ENCODE measurements at regions not wholly inside any gene's neighbourhood (a gene's known extent, or its start where the extent isn't known, plus 50 kb on each side); places are given as distances from the start of the nearest gene placed in this dataset.

DNA sequence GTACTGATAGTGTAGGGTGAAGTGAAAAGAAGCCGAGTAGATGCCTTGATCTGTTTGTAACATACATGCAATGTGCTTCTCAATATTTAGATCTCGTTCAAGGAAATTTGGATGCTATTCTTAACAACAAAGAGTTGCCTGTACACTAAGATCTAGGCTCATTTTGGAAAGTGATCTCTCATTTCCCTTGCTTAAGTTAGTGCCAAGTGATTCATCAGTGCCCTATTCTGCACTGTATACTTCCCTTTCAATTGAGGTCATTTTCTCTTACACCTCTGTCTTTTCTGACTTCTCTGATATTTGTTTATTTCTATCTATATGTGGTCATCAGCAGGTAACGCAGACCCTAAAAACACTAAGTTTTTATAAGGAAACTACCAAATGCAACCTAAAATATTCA lies 528.6 kb upstream of the PTPRD start:
- H3K4me1 ChIP-seq = no peaks in the 10 kb centered on the region
- WGBS, 2 donors = 75 to 81% methylated on average over 3 of the region's 3 CpGs
- no peak overlapping the region for H3K4me3 ChIP-seq
- no peak overlapping the region for H3K27ac ChIP-seq
- intact Hi-C loops (cut with DNase I; ENCODE audit: low total_unique reads) = no loop called here
- no peaks in the 10 kb centered on the region for H3K27me3 ChIP-seq
- DNase-seq = no peak
- H3K36me3 ChIP-seq (ENCODE audit: low read depth, missing control alignments) = no peaks in the 10 kb centered on the region
- H3K9me3 ChIP-seq = no peaks in the 10 kb centered on the region
- TF ChIP-seq, protein P1, sequence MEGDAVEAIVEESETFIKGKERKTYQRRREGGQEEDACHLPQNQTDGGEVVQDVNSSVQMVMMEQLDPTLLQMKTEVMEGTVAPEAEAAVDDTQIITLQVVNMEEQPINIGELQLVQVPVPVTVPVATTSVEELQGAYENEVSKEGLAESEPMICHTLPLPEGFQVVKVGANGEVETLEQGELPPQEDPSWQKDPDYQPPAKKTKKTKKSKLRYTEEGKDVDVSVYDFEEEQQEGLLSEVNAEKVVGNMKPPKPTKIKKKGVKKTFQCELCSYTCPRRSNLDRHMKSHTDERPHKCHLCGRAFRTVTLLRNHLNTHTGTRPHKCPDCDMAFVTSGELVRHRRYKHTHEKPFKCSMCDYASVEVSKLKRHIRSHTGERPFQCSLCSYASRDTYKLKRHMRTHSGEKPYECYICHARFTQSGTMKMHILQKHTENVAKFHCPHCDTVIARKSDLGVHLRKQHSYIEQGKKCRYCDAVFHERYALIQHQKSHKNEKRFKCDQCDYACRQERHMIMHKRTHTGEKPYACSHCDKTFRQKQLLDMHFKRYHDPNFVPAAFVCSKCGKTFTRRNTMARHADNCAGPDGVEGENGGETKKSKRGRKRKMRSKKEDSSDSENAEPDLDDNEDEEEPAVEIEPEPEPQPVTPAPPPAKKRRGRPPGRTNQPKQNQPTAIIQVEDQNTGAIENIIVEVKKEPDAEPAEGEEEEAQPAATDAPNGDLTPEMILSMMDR (IDR thresholded peaks at IDR 0.05) = no peak

DNA sequence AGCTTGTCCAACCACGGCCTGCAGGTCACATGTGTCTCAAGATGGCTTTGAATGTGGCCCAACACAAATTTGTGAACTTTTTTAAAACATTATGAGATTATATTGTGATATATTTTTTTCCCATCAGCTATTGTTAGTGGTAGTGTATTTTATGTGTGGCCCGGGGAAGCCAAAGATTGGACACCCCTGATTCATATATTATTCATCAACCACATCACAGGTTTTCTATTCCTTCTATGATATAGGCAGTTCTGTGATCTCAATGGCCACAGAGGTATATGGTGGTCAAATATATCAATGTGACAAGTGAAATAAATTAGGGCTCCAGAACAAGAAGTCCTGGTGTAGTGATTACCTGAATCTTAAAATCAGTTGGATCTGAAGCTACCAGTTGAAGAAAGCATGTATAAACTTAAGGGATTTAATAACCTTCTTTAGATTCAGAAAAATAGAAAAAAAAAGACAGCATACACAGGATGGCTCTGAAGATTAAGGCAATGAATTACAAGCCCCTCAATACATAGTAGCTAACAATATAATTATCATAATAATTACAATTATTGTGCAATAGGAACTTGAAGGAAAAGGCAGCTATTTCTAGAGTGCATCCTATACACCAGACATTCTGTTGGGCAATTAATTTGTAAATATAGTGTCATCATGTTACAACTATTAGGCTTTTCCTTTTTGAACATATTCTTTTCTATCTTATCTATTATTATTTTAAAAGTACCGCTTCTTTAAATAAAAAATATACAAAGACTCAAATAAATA lies 530.4 kb upstream of the PTPRD start:
- no peaks in the 10 kb centered on the region for H3K9me3 ChIP-seq
- no peak overlapping the region for H3K4me3 ChIP-seq
- no peaks in the 10 kb centered on the region for H3K27me3 ChIP-seq
- intact Hi-C loops (cut with DNase I; ENCODE audit: low total_unique reads) = no loop called here
- no peak for DNase-seq
- no peaks in the 10 kb centered on the region for H3K36me3 ChIP-seq (ENCODE audit: low read depth, missing control alignments)
- H3K27ac ChIP-seq = no peak overlapping the region
- TF ChIP-seq, protein P1 (IDR thresholded peaks at IDR 0.05) = no peak
- no peak for TF ChIP-seq POLR2A (IDR thresholded peaks at IDR 0.05)
- WGBS, 2 donors = 89 to 95% methylated on average over 3 of the region's 3 CpGs
- H3K4me1 ChIP-seq = no peaks in the 10 kb centered on the region

DNA sequence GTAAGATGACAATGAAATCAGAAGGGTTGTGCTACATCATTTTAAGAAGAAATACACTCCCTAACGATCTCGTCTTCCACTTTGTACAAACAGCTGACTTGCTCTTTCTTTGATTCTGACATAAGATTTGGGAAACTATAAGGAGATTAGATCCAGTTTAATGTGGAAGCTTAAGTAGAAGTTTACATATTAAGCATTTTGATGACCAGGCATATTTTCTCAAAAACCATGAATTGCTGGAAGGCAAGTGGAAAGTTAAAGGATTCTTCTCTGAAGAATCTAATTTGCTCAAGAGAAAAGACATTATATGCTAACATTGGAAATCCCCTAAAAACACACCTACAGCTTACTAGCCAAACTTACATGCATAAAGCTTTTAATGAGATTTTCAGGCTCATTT lies 531.9 kb upstream of the PTPRD start:
- WGBS, 2 donors = 90% methylated on average over 2 of the region's 2 CpGs
- no peak for DNase-seq
- no peak for TF ChIP-seq POLR2A (IDR thresholded peaks at IDR 0.05)
- TF ChIP-seq, protein P1 (IDR thresholded peaks at IDR 0.05) = no peak

DNA sequence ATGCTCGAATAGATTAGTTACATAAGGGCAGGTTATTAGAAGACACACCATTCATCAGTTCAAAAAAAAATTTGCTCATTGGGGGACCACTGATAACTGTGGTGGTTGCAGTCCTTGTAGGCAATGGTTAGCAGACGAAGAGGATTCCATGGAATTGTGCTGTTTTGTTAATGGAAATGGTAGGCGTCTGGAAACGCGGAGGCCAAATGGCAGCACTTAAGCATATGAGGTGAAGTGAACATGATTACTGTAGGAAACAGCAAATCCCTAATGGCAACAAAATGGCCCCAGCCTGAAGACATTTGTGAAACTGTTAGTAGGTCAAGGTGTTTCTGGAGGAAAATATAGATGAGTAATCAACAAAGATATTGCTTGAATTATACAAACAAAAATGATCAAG lies 535.4 kb upstream of the PTPRD start:
- intact Hi-C loops (cut with DNase I; ENCODE audit: low total_unique reads) = no loop called here
- Histone ChIP-seq H3K9me3 (no peaks in the 10 kb centered on the region), H3K4me3 (no peak overlapping the region), H3K4me1 (no peaks in the 10 kb centered on the region), H3K27me3 (no peaks in the 10 kb centered on the region), H3K36me3 (ENCODE audit: low read depth, missing control alignments) (no peaks in the 10 kb centered on the region), H3K27ac (no peak overlapping the region)
- TF ChIP-seq POLR2A (IDR thresholded peaks at IDR 0.05) = no peak
- TF ChIP-seq, protein P1 (IDR thresholded peaks at IDR 0.05) = no peak
- no peak for DNase-seq
- WGBS, 2 donors = 62 to 72% methylated on average over 5 of the region's 5 CpGs

More for the DNA sequence above, 531.9 kb upstream of the PTPRD start:
- Histone ChIP-seq H3K4me3 (no peak overlapping the region), H3K36me3 (ENCODE audit: low read depth, missing control alignments) (no peaks in the 10 kb centered on the region), H3K4me1 (no peaks in the 10 kb centered on the region), H3K27ac (no peak overlapping the region), H3K9me3 (no peaks in the 10 kb centered on the region), H3K27me3 (no peaks in the 10 kb centered on the region)
- intact Hi-C loops (cut with DNase I; ENCODE audit: low total_unique reads) = no loop called here

DNA sequence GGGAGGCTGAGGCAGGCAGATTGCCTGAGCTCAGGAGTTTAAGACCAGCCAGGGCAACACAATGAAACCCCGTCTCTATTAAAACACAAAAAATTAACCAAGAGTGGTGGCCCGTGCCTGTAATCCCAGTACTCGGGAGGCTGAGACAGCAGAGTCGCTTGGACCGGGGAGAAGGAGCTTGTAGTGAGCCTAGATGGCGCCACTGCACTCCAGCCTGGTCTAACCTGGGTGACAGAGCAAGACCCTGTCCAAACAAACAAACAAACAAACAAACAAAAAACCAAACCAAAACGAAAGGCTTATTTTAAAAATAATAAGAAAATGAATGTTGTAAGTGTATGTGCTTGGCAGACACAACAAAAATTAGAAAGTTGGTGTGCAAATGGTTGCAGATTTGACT lies 536.3 kb upstream of the PTPRD start:
- intact Hi-C loops (cut with DNase I; ENCODE audit: low total_unique reads) = no loop called here
- peak; percentile 31 for DNase-seq
- no peaks in the 10 kb centered on the region for H3K9me3 ChIP-seq
- TF ChIP-seq, protein P1 (IDR thresholded peaks at IDR 0.05) = no peak
- TF ChIP-seq POLR2A (IDR thresholded peaks at IDR 0.05) = no peak
- H3K4me3 ChIP-seq = no peak overlapping the region
- no peak overlapping the region for H3K27ac ChIP-seq
- no peaks in the 10 kb centered on the region for H3K36me3 ChIP-seq (ENCODE audit: low read depth, missing control alignments)
- H3K4me1 ChIP-seq = no peaks in the 10 kb centered on the region
- H3K27me3 ChIP-seq = no peaks in the 10 kb centered on the region
- WGBS, 2 donors = 62 to 65% methylated on average over 7 of the region's 7 CpGs
